ENCODE measurements at regions not wholly inside any gene's neighbourhood (a gene's known extent, or its start where the extent isn't known, plus 50 kb on each side); places are given as distances from the start of the nearest gene placed in this dataset.

DNA sequence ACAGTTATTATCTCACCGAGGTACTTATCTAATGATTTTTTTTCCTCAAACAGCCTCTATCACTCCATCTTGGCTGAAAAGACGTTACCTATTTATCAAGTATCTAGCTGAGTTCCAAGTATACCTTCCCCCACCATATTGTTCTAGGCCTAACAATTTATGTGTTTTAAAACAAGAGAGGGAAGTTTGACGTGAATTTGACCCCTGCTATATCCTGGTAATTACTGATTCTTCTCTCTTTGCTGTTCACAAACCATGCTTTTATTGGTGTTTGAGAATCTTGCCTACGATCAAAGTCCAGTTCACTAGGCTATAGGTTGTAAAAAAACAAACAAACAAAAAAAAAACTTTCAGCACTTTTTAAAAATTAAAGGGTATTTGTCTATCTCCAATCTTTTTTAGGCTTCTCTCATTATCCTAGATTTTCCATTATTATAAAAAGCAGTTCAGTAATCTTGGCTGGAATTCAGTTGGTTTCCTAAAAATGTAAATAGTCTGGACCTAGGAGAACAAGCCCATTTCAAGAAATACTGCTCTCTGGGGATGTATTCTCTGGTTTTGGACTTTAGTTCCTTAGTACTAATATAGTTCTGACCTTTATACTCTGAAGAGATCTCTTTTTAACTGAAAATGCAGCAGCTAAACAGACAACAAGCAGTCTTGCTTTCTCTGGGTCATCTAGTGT, 505.4 kb downstream of the CPS1 start:
- Mint-ChIP-seq H3K27me3 (no peaks in the 10 kb centered on the region), H3K4me1 (no peaks in the 10 kb centered on the region), H3K4me3 (no peak overlapping the region), H3K9me3 (peaks cover 0 to 4% (median 0%) of the 10 kb centered on the region in 3 donors), H3K36me3 (no peaks in the 10 kb centered on the region), H3K27ac (no peak overlapping the region)
- Histone ChIP-seq H3K27ac (ENCODE audit: low read length) (no peak overlapping the region), H3K27me3 (replicated peaks in 1 of 2; ENCODE audit: control insufficient read depth in 2 of 2, extremely low read depth in 1 of 2, insufficient read depth in 2 of 2, low read length in 1 of 2) (no peaks in the 10 kb centered on the region), H3K36me3 (ENCODE audit: control insufficient read depth in 2 of 2, extremely low read depth in 1 of 2, insufficient read depth in 1 of 2, low read length in 1 of 2) (no peaks in the 10 kb centered on the region), H3K4me1 (ENCODE audit: control insufficient read depth in 1 of 2, extremely low read depth in 1 of 2, insufficient read depth in 2 of 2, low read length in 2 of 2) (no peaks in the 10 kb centered on the region), H3K9me3 (no peaks in the 10 kb centered on the region), H3K4me3 (ENCODE audit: control insufficient read depth in 1 of 2, extremely low read depth in 1 of 2, low read length in 1 of 2) (no peak overlapping the region)
- ChIA-PET POLR2A (no interaction called here), CTCF (no interaction called here)
- no CpG with 5 or more reads among the region's 4 CpGs for WGBS (ENCODE audit: insufficient coverage)
- no peak for ATAC-seq (replicated peaks in 1 of 4)
- no peak for DNase-seq

DNA sequence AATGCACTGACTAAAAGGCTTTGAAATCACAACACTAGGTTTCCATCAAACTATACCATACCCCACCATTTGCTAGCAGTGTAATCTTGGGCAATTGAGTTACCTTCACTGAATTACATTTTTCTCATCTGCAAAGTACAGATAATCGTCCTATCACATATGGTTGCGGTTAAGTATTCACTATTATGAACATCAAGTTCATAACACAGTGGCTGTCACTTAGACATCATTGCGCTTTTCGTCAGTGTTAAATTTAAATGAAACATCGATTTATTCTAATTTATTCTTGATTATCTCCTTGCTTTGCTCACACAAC, 505.9 kb downstream of the CPS1 start:
- Histone ChIP-seq H3K4me1 (ENCODE audit: control insufficient read depth in 1 of 2, extremely low read depth in 1 of 2, insufficient read depth in 2 of 2, low read length in 2 of 2) (no peaks in the 10 kb centered on the region), H3K27me3 (replicated peaks in 1 of 2; ENCODE audit: control insufficient read depth in 2 of 2, extremely low read depth in 1 of 2, insufficient read depth in 2 of 2, low read length in 1 of 2) (no peaks in the 10 kb centered on the region), H3K36me3 (ENCODE audit: control insufficient read depth in 2 of 2, extremely low read depth in 1 of 2, insufficient read depth in 1 of 2, low read length in 1 of 2) (no peaks in the 10 kb centered on the region), H3K4me3 (ENCODE audit: control insufficient read depth in 1 of 2, extremely low read depth in 1 of 2, low read length in 1 of 2) (no peak overlapping the region), H3K27ac (ENCODE audit: low read length) (no peak overlapping the region), H3K9me3 (no peaks in the 10 kb centered on the region)
- POLR2A ChIA-PET, result no interaction called here
- CTCF ChIA-PET, result no interaction called here
- DNase-seq (no peak), ATAC-seq (replicated peaks in 1 of 4) (no peak)
- 57% methylated on average over 1 of the region's 5 CpGs for WGBS (ENCODE audit: insufficient coverage)
- H3K9me3 Mint-ChIP-seq, result peaks cover 0 to 4% (median 0%) of the 10 kb centered on the region in 3 donors
- H3K4me1 Mint-ChIP-seq, result no peaks in the 10 kb centered on the region
- H3K27ac Mint-ChIP-seq, result no peak overlapping the region
- no peaks in the 10 kb centered on the region for H3K27me3 Mint-ChIP-seq
- H3K36me3 Mint-ChIP-seq, result no peaks in the 10 kb centered on the region
- no peak overlapping the region for H3K4me3 Mint-ChIP-seq

DNA sequence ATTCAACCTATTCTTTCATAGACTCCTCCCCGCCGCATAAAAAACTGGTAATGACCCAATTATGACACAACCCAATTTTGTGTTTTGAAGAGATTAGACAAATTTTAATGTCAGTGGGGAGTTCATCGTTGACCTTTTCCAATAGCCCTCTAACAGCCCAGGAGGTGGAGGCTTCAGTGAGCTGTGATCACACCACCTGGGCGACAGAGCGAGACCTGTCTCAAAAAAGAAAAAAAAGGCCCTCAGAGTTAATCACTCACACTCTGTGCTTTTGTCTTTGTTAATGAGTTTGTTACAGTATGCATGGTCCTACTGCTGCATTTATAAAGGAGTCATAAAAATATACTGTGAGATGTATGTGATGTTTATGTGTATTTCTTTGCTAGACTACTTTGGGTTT, 510.6 kb downstream of the CPS1 start:
- no peaks in the 10 kb centered on the region for H3K9me3 ChIP-seq
- ChIA-PET CTCF (no interaction called here), POLR2A (no interaction called here)
- no peak overlapping the region for H3K4me3 ChIP-seq (ENCODE audit: control insufficient read depth in 1 of 2, extremely low read depth in 1 of 2, low read length in 1 of 2)
- H3K27me3 Mint-ChIP-seq, result no peaks in the 10 kb centered on the region
- no peak overlapping the region for H3K27ac Mint-ChIP-seq
- no peak for ATAC-seq (replicated peaks in 1 of 4)
- H3K4me1 Mint-ChIP-seq, result no peaks in the 10 kb centered on the region
- H3K36me3 ChIP-seq (ENCODE audit: control insufficient read depth in 2 of 2, extremely low read depth in 1 of 2, insufficient read depth in 1 of 2, low read length in 1 of 2), result no peaks in the 10 kb centered on the region
- no peak overlapping the region for H3K4me3 Mint-ChIP-seq
- no peak for DNase-seq
- H3K9me3 Mint-ChIP-seq, result peaks cover 0 to 7% (median 0%) of the 10 kb centered on the region in 3 donors
- H3K4me1 ChIP-seq (ENCODE audit: control insufficient read depth in 1 of 2, extremely low read depth in 1 of 2, insufficient read depth in 2 of 2, low read length in 2 of 2), result no peaks in the 10 kb centered on the region
- no peak overlapping the region for H3K27ac ChIP-seq (ENCODE audit: low read length)
- no peaks in the 10 kb centered on the region for H3K36me3 Mint-ChIP-seq
- no peaks in the 10 kb centered on the region for H3K27me3 ChIP-seq (replicated peaks in 1 of 2; ENCODE audit: control insufficient read depth in 2 of 2, extremely low read depth in 1 of 2, insufficient read depth in 2 of 2, low read length in 1 of 2)
- no CpG with 5 or more reads among the region's 5 CpGs for WGBS (ENCODE audit: insufficient coverage)

DNA sequence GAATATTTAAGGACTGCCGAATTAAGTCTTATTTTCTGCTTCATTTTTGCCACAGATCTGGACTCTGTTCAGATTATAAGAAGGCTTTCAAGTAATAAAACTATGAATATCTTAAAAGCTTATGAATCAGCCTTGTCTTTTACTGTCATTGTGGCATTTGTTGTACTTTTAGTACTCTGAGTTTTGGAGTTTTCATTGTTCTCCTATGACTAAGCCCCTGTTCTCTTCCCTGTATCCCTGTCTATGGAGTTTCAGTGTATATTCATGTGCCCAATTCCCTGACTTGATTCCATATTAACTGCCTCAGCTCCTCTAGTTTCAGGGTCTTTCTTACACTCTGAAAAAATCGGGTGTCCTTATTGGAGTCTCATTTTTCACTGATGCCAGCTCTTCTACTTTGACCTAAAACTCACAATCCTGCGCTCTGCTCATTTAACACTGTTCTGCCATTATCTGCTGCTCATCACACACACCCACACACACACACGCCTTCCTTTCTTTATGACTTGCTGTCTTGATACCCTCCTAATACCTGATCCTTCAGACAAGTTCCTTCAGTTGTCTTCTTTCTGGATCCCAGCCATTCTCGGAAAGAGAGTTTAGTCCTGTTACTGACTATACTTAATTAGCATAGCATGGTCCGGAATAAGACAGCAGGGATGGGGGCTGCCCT, 511.8 kb downstream of the CPS1 start:
- H3K27me3 Mint-ChIP-seq, result no peaks in the 10 kb centered on the region
- H3K4me3 Mint-ChIP-seq, result no peak overlapping the region
- H3K4me1 Mint-ChIP-seq, result no peaks in the 10 kb centered on the region
- peaks cover 0 to 7% (median 2%) of the 10 kb centered on the region in 3 donors for H3K9me3 Mint-ChIP-seq
- no peaks in the 10 kb centered on the region for H3K27me3 ChIP-seq (replicated peaks in 1 of 2; ENCODE audit: control insufficient read depth in 2 of 2, extremely low read depth in 1 of 2, insufficient read depth in 2 of 2, low read length in 1 of 2)
- ChIA-PET CTCF (no interaction called here), POLR2A (no interaction called here)
- ATAC-seq (replicated peaks in 1 of 4) (no peak), DNase-seq (no peak)
- no peaks in the 10 kb centered on the region for H3K9me3 ChIP-seq
- H3K4me1 ChIP-seq (ENCODE audit: control insufficient read depth in 1 of 2, extremely low read depth in 1 of 2, insufficient read depth in 2 of 2, low read length in 2 of 2), result no peaks in the 10 kb centered on the region
- H3K4me3 ChIP-seq (ENCODE audit: control insufficient read depth in 1 of 2, extremely low read depth in 1 of 2, low read length in 1 of 2), result no peak overlapping the region
- no peaks in the 10 kb centered on the region for H3K36me3 ChIP-seq (ENCODE audit: control insufficient read depth in 2 of 2, extremely low read depth in 1 of 2, insufficient read depth in 1 of 2, low read length in 1 of 2)
- H3K27ac ChIP-seq (ENCODE audit: low read length), result no peak overlapping the region
- H3K36me3 Mint-ChIP-seq, result no peaks in the 10 kb centered on the region
- no peak overlapping the region for H3K27ac Mint-ChIP-seq
- WGBS (ENCODE audit: insufficient coverage), result 76% methylated on average over 5 of the region's 6 CpGs

DNA sequence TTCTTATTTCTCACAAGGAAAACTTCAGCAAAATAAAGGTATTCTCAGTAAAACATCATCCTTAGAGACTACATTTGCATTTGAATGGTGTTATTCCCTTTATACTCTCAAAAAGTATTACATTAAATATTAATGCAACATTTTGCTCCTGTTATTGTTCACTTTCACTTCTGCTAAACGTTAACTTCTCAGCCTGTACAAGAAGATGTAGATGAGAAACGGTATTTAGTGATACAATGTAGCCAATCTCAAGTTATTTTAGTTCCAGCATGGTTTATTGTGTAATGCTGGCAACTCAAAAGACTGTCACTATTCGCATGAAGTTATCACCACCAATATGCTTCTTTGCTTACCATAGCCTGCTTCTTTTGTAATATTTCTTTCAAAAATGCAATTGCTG, 514.1 kb downstream of the CPS1 start:
- ATAC-seq (replicated peaks in 1 of 4), result no peak
- no peak overlapping the region for H3K27ac Mint-ChIP-seq
- CTCF ChIA-PET, result no interaction called here
- H3K27ac ChIP-seq (ENCODE audit: low read length), result no peak overlapping the region
- H3K4me1 ChIP-seq (ENCODE audit: control insufficient read depth in 1 of 2, extremely low read depth in 1 of 2, insufficient read depth in 2 of 2, low read length in 2 of 2), result no peaks in the 10 kb centered on the region
- no peak for DNase-seq
- no peak overlapping the region for H3K4me3 ChIP-seq (ENCODE audit: control insufficient read depth in 1 of 2, extremely low read depth in 1 of 2, low read length in 1 of 2)
- no peaks in the 10 kb centered on the region for H3K27me3 ChIP-seq (replicated peaks in 1 of 2; ENCODE audit: control insufficient read depth in 2 of 2, extremely low read depth in 1 of 2, insufficient read depth in 2 of 2, low read length in 1 of 2)
- POLR2A ChIA-PET, result no interaction called here
- WGBS (ENCODE audit: insufficient coverage), result no CpG with 5 or more reads among the region's 3 CpGs
- peaks cover 0 to 3% (median 2%) of the 10 kb centered on the region in 3 donors for H3K9me3 Mint-ChIP-seq
- no peaks in the 10 kb centered on the region for H3K27me3 Mint-ChIP-seq
- no peaks in the 10 kb centered on the region for H3K4me1 Mint-ChIP-seq
- no peaks in the 10 kb centered on the region for H3K36me3 Mint-ChIP-seq
- H3K9me3 ChIP-seq, result no peaks in the 10 kb centered on the region
- H3K36me3 ChIP-seq (ENCODE audit: control insufficient read depth in 2 of 2, extremely low read depth in 1 of 2, insufficient read depth in 1 of 2, low read length in 1 of 2), result no peaks in the 10 kb centered on the region
- no peak overlapping the region for H3K4me3 Mint-ChIP-seq

DNA sequence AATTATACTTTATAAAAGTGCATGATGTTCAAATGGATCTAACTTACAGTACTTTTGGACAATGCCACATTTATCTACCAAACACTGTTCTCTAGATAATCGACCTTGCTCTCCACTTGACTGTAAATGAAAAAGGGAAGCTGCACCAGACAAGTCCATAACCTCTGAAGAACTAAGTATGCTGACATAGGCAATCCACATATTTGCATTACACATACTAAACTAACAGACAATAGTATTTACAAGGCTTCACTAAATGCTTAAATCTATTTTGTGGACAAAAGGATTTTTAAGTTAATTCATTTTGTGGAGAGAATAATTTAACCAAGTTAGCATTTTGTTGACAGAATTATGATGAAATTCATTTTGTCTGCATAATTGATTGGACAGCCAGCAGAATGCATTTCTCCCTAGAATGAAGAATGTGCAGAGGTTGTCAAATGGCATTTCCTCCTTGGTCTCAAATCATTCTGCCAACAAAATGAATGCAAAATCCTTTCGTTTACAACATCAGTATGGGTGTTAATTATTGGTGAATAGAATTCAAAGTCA, 520.9 kb downstream of the CPS1 start:
- DNase-seq (no peak), ATAC-seq (replicated peaks in 1 of 4) (no peak)
- no CpG with 5 or more reads among the region's 2 CpGs for WGBS (ENCODE audit: insufficient coverage)
- CTCF ChIA-PET, result no interaction called here
- H3K27me3 ChIP-seq (replicated peaks in 1 of 2; ENCODE audit: control insufficient read depth in 2 of 2, extremely low read depth in 1 of 2, insufficient read depth in 2 of 2, low read length in 1 of 2), result no peaks in the 10 kb centered on the region
- no peak overlapping the region for H3K4me3 ChIP-seq (ENCODE audit: control insufficient read depth in 1 of 2, extremely low read depth in 1 of 2, low read length in 1 of 2)
- Mint-ChIP-seq H3K4me3 (no peak overlapping the region), H3K27ac (no peak overlapping the region), H3K27me3 (no peaks in the 10 kb centered on the region), H3K4me1 (no peaks in the 10 kb centered on the region), H3K9me3 (peaks cover 0 to 1% (median 0%) of the 10 kb centered on the region in 3 donors), H3K36me3 (no peaks in the 10 kb centered on the region)
- H3K36me3 ChIP-seq (ENCODE audit: control insufficient read depth in 2 of 2, extremely low read depth in 1 of 2, insufficient read depth in 1 of 2, low read length in 1 of 2), result no peaks in the 10 kb centered on the region
- H3K9me3 ChIP-seq, result no peaks in the 10 kb centered on the region
- H3K4me1 ChIP-seq (ENCODE audit: control insufficient read depth in 1 of 2, extremely low read depth in 1 of 2, insufficient read depth in 2 of 2, low read length in 2 of 2), result no peaks in the 10 kb centered on the region
- POLR2A ChIA-PET, result no interaction called here
- H3K27ac ChIP-seq (ENCODE audit: low read length), result no peak overlapping the region
